Stimulated activated CD4-positive, alpha-beta T cell treated with anti-CD3 and anti-CD28 coated beads, Interleukin-12 subunit alpha, Interleukin-12 subunit beta, amount 100 ng/mL, for 48 hours (primary cell): ENCODE measurements at regions not wholly inside any gene's neighbourhood (a gene's known extent, or its start where the extent isn't known, plus 50 kb on each side); places are given as distances from the start of the nearest gene placed in this dataset.
"Not testable (repeated sequence)": the region's sequence is repeated elsewhere in the genome, so short reads cannot be mapped to it uniquely, and the experiment has no call there.

Source experiments
- DNase-seq, 3 donors: peaks; one replicate each; pipeline ENCODE4 v3.0.0-alpha.2; 2020; ENCODE audit warnings: low read depth in 2 of 3, low spot score in 1 of 3

DNA sequence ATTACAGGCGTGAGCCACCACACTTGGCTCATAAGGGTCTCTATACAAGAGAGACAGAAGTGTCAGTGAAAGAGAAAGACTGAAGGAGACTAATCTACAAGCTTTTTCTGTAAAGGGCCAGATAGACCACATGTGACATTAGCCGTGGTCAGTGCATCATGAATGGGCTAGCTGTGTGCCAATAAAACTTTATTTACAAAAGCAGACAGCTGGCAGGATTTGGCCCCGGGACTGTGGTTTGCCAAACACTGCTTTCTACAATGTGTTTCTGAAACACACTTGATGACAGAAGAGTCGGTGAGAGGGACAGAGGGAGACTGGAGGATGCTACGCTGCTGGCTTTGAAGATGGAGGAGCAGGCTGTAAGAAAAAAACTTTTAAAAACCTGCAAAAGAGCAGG, 285.4 kb downstream of the TFAP2C start:
- DNase-seq, result no peak

DNA sequence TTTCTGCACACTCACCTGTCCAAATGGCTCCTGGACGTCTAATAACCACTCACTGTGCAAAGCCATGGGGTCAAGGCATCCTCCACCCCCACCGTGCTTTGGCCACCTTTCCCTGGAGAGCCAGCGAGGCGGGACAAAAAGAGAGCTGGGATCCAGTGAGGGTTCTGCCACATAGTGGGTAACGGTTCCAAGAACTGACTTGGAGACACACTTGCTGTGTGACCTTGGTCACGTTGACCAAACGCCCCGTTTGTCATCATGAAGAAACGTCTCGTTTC, 287.2 kb downstream of the TFAP2C start:
- DNase-seq, result no peak

DNA sequence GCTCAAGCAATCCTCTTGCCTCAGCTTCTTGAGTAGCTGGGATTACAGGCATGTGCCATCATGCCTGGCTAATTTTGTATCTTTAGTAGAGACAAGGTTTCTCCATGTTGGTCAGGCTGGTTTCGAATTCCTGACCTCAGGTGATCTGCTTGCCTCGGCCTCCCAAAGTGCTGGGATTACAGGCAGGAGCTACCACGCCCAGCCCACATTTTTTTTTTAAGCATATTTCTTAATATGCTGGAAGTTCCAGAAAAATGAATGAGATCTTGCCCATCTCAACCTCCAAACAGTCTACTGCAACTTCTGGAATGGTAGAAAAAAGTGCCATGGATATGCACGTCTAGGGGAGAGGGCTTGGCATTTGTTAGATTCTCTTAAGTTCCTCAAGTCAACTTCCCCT, 290.9 kb downstream of the TFAP2C start:
- not testable (repeated sequence) for DNase-seq

DNA sequence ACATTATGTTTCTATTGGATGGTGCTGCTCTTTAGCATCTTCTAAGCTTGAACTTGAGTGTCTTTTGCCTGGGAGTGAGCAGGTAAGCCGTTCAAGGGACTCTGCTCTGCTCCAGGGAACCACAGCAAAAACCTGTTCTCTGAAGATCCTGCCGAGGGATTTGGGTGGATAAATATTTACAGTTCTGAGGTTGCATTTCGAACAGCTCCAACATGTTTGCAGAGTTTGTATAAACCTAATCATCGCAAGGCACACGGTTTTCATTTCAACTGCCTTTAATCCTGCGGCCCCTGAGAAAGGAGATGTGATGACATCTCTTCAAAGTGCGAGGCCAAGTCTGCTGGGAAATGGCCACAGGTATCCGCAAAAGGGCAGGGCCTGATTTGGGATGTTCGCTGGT, 293.4 kb downstream of the TFAP2C start:
- no peak for DNase-seq

DNA sequence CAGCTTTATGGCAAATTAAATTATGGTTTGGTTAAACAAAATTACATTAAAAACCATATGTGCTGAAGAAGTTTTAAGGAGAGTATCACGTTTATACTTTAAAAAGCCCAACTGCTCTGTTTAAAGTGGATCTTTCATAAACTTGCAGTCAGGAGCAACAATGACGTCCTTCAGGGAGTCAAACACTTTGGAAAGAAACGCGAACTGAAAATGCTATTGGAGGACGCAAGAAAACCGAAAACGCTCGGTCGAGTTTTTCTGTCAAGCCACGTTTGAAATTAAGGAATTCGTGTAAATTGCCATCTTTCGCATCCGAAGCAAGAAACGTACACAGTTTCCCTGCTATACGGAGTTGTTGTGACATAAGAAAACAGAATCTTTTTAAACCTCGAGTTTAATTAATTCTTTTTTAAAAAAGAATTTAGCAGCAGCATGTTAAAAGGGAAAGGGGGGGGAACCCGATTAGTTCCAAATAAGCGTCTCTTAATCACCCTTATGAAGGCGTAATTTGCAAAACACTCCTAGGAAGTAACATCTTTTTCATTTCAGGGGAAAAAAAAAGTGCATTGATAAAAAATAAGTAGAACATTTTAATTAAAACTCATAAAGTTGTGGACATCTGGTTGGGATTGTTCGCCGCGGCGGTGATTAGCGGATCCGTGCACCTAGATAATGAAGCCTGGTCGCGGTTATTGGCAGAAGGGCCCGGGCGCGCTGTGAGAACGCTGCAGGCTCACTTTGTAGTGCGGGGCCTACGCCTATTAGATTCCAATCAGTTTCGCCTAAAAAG, 295.4 kb downstream of the TFAP2C start:
- DNase-seq, result no peak

DNA sequence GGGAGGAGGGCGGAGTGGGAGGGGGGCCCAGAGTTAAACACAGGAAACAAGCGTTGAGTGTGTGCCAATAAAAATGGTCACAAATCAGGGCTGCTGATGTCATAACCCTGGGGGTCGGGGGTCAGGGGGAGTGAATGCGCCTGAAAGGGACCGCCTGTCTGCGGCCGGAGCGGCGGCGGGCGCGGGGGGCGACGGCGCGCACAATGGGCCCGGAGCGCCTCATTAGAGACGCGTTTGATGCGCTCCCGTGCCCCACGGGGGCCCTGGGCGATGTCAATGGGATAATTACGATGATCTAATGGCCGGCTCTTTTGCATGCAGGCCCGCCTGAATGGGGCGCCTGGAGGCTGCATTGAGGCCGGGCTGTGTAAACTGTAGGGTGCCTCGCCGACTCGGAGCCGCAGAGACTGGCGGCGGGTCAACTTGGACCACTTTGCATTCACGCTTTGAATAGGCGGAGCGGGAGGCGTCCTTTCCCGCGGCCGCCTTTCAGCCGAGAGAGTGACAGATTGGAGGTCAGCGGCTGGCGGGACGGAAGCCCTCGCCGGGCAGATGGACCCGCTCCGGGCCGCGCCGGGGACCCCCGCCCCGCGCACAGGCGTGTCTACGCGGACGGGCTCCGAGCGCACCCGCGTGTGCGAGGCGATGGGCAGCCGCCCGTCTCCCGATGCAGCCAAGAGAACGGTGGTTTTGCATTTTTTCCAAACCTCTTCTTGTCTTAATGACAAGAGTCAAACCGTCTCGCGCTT, 296.1 kb downstream of the TFAP2C start:
- DNase-seq, result no peak

DNA sequence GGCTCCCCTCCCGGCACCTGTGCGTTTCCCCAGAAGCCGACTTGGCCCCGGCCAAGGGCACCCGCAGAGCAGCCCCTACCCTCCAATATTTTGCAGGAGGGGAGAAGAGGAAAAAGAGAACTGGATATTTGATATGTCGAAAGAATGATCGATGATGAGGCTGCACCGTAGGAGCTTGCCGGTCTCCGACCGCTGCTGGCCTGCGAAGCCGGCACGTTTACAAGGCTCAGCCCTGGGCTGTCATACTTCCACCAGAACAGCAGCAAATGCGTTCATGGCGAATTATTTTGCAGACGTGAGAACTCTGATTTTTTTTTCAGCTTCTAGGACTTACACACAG, 296.7 kb downstream of the TFAP2C start:
- no peak for DNase-seq

DNA sequence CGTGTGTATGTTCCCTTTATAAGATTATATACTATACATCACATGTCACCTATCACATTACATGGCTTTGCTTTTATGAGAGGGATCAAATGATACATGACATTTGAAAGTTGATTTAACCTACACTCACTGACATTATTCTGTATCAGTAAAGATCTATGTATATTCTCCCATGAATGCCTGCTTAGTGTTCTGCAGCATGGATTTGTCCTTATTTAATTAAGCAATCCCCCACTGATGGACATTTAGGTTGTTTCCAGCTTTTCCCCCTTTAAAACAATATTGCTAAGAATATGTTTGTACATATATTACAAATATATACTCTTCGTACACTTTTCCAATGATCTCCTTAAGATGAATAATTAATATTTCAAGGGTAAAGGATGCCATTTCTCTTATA, 297.4 kb downstream of the TFAP2C start:
- no peak for DNase-seq

DNA sequence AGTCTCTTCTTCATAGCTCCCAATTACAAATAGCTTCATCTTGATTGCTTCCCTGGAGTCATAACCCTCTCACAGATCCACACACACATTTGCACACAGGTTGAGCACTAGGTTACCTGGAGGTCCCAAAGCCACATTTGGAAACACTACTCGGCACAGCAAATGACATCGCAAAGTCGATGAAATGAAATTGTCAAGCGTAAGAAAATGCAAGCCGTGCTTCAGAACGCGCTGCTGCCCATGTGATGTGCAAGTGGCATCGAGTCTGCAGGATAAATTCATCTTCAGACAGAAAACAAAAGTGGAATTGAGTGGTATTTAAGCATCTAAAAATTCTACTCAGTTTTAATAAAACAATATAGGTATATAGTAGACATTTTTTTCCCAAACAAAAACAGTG, 298.0 kb downstream of the TFAP2C start:
- no peak for DNase-seq

DNA sequence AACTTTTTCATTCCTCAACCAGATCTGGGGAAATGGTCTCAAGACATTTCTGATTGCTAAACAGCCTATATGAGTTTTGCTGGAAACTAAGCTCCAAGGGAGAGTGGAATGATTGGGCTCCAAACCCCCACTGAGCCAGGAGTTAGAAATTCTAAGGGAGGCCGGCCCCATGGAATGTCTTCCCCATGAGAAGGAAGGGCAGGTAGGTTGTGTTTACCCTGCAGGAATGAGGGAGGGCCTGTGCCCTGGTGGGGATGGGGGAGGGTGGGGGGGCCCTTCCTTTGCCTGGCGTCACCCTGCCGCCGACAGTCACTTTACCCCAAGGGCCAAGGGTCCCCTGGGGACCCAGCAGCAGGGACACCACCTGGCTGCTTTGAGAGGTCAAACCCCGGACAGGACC, 298.9 kb downstream of the TFAP2C start:
- DNase-seq, result no peak

DNA sequence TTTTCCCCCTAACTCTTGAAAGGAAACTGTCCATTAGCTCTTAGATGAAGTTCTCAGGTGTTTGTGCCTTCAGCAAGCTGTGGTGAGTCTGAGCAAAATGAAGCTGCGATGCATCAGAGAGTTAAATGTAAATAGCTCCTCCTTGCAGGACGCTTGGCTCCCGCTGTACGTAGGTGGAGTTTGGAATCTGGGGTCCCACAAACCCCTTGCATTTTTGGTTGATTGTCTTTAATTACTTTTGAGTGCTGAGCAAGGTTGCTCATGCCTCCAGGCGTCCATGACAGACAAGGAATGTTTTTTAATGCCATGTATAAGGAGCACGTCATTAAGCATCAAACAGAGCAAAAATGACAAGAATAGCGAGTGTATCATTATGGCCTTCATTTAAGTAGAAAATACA, 300.5 kb downstream of the TFAP2C start:
- DNase-seq, result no peak

DNA sequence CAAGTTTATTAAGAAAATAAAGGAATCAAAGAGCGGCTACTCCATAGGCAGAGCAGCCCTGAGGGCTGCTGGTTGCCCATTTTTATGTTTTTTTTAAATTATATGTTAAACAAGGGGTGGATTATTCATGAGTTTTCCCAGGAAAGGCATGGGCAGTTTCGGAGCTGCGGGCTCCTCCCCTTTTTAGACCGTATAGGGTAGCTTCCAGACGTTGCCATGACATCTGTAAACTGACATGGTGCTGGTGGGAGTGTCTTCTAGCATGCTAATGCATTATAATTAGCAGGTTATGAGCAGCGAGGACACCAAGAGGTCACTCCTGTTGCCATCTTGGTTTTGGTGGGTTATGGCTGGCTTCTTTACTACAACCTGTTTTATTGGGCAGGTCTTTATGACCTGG, 301.8 kb downstream of the TFAP2C start:
- DNase-seq, result no peak

DNA sequence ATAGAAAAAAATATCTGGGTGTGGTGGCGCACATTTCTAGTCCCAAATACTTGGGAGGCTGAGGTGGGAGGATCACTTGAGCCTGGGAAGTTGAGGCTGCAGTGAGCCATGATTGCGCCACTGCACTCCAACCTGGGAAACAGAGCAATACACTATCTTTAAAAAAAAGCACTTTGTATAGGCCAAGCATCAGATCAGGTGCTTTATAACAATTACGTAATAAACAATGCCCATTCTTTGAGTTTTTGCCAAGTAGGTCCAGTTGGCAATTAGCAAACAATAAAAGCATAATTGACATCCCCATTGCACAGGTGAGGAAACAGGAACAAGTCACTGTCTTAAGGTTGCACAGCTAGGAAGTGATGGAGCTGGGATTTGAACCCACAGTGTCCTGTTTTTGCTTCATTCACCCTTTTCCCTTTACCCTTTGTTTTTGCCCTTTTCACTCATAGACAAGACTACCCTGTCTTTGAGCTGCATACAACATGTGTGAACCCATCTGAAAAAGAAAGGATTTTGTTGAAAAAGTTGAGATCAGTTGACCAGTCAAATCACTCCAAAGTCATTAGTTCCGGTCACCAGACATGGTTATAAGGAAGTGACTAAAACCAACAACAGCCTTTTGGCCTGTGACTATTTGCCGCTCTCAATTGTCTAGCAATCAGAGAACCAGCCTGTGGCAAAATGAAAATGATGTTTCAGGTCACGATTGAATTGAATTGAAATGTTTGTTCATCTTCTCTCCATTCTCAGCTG, 303.6 kb downstream of the TFAP2C start:
- DNase-seq, result no peak

DNA sequence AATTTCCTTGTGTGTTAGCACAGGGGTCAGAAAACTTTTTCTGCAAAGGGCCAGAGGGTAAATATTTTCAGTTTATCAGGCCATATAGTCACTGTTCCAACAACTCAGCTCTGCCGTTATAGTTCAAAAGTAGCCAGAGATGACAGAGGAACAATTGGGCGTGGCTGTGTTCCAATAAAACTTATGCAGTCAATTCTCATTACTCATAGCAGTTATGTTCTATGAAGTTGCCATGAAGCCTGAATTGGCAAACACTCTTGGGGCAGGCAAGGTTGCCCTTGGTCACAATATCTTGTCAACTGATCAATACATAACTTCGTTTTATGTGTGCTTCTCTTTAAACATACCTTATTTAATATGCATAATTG, 304.2 kb downstream of the TFAP2C start:
- no peak for DNase-seq

DNA sequence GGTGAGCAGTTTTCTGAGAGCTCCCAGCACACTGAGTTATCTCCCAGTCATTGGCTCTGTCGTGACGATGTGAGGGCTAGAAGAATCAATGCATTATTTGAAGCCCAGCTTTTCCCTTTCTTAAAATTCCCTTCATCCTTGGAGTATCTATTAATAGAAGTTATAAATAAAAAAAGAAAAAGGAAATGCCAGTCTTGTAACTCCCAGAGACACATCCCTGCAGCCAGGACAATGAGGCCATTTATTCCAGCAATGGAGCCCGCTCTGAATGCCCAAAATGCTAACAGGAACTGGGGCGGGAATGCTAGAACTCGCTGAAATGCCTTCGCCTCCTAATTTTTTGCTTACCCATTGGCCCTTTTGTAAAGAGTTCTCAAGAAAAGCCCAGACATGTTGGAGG, 305.8 kb downstream of the TFAP2C start:
- DNase-seq, result no peak

DNA sequence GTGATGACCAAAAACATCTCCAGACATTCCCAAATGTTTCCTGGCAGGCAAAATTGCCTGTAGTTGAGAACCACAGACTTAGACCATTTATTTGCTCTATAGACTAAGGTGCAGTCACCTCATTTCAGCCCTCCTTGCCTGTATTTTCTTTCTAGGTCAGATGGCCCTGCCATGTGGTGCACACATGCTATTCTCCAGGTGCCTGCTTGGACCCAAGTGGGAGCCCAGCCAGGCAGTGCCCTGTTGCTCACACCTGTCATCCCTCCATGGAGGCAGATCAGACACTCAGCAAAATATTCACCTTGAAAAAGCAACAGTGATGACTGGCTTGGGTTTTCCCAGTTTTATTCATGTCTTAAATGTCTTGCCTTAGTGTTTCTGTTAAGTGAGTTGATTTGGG, 311.4 kb downstream of the TFAP2C start:
- DNase-seq, result no peak

DNA sequence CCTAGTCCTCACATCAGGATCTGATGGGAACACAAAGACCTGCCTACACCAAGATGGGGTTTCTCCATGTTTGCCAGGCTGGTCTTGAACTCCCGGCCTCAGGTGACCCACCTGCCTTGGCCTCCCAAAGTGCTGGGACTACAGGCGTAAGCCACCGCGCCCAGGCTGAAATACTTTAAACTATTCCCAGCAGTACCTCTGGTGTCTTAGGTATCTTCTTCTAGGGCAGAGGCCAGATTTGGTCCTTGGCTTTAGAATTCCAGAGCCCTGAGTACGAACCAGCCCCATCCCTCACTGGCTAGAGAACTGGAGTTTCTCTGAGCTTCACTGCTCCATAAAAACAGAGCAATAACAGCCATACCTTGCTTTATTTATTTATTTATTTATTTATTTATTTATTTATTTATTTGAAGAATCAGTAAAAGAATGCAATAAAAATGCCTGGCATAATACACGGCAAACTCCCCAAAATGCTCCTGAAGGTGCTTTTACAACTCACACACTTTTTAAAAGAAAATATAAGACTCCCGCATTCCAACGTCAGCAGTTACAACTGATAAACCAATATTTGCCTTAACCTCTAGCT, 312.1 kb downstream of the TFAP2C start:
- no peak for DNase-seq

DNA sequence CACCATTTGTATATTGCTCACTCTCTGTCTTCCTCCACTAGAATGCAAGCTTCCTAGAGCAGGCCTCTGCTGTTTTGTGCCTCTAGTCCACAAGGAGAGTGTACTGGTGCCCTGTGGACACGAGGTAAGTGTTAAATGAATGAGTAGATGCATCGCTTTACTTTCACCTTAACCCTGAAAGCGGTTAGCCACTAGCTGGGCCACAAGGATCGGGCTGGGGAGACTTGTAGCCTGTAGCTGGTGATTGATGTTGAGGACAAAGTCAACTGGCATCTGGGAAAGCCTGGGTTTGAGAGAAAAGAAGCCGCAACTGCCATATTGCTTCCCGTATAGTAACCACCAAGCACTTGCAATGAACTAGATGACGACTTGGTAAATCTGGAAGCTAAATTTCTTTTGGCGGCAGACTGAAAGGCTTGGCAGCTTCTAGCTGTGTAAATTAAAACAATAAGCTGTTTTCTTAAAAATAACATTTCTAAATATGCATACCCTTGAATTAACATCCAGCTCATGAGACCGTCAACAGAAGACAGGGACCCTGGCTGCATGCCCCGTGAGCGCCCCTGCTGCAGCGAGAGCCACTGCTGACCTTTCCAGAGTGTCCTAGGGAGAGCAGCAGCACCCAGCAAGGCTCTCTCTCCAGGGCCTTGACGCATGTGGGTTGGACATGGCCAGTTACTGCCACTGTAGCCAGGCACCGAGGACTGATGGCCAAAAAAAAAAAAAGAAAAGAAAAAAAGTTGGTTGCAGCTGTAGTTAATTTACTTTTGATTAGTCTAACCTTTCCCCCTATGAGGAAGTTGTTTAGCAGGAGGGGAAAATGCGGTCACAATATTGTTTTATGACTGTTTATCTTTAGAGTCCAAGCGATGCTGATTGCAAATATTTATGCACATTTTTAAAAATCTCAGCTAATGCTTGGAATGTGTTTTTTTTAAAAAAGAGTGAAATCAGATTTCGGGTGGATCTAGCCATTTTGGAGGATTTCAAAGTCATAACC, 315.1 kb downstream of the TFAP2C start:
- no peak for DNase-seq

DNA sequence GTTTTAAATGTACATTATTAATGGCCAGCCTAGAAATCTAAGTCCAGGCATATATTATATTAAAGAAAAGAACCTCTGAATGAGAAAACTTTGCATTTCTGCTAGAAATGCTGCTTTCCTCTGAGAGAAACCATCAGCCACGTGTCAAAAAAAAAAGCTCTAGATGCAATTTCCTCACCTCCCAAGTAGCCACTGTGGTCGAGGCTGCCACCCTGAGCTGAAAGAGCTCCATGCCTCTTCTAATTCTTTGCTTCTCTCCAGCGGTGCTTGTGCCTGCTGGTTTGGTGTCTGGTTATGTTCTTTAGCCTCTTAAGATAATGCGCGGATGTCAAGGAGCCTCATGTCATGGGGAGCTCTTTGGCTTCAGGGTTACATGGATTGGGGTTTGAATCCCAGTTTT, 316.0 kb downstream of the TFAP2C start:
- DNase-seq, result no peak

DNA sequence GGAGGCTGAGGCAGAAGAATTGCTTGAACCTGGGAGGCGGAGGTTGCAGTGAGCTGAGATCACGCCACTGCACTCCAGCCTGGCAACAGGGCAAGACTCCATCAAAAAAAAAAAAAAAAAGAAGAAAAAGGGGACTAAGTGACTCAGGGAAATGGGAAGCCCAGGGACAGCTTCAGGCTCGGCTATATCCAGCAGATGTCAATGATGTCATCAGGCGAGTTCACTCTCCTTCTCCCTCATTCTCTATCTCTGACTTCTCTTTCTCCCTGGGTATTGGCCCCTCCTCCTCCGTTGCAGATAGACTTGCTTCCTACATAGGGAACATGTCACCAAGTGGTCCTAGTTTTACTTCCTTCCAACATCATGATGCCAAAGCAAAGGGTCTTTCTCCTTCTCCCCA, 316.8 kb downstream of the TFAP2C start:
- DNase-seq, result no peak

DNA sequence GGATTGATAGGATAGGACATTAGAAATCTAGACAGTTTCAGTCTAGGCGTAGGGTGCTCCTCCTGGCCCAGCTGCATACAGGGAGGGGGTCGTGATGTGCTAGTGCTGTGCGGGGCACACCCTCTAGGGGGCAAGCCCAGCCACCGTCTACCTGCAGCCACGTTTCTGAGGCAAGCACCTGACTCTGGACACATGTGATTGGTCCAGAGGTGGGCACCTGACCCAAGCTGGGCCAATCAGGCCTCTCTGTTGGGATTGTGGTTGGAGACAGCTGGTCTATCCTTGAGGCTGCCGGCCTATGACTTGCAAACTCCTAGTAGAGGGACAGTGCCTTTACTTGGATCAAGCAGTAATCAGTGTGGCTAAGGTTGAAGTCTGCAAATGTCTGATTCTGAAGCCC, 317.1 kb downstream of the BMP7 start:
- DNase-seq, result no peak
